Choroid plexus epithelial cell (primary cell): ENCODE measurements at regions not wholly inside any gene's neighbourhood (a gene's known extent, or its start where the extent isn't known, plus 50 kb on each side); places are given as distances from the start of the nearest gene placed in this dataset.

Experiments
- DNase-seq: peaks from one replicate; pipeline ENCODE4 v3.0.0-alpha.2; 2010; ENCODE audit warnings: low read depth
- H3K4me3 ChIP-seq: 2 replicates; pipeline ENCODE4 v1.5.1; 2011; ENCODE audit warnings: low read depth, mild to moderate bottlenecking, control low read depth, low read length, moderate library complexity
- TF ChIP-seq, protein P1 (sequence below): conservative IDR thresholded peaks from 2 replicates; pipeline ENCODE4 v1.5.1; 2011; ENCODE audit warnings: low read depth, mild to moderate bottlenecking, control low read depth, inconsistent platforms, low read length, moderate library complexity

DNA sequence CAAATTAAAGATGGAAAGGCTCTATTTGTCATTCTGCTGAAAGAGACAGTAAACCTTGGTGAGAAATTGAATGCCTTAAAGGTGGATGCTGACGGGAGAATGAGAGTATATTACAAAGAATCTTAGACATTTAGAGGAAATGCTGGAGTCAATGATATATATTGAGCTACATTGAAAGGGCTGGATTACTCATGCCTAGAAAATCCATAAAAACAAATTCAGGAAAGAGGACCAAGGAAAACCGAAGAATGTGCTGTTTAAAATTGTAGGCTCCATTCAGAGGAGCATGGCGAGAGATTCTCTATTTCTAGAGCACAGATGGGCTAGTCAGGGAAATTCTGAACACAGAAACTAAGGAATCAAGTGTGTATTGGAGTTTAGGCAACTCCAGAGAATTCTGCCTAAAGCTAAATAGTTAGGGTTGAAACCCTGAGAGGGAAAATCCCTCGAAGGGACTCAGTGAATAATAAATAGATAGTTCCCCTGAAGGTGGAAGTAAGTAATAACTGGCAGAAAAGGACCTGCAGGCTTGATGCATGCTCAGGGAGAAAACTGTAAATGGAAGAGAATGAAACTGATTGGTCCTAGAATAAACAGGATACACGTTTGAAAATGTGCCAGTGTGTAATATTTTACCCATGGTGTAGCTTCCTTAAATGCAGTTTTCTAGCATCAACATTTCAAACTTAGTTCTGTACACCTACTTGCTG lies 1532.4 kb upstream of the TENM3 start:
- no peak for DNase-seq
- TF ChIP-seq, protein P1, sequence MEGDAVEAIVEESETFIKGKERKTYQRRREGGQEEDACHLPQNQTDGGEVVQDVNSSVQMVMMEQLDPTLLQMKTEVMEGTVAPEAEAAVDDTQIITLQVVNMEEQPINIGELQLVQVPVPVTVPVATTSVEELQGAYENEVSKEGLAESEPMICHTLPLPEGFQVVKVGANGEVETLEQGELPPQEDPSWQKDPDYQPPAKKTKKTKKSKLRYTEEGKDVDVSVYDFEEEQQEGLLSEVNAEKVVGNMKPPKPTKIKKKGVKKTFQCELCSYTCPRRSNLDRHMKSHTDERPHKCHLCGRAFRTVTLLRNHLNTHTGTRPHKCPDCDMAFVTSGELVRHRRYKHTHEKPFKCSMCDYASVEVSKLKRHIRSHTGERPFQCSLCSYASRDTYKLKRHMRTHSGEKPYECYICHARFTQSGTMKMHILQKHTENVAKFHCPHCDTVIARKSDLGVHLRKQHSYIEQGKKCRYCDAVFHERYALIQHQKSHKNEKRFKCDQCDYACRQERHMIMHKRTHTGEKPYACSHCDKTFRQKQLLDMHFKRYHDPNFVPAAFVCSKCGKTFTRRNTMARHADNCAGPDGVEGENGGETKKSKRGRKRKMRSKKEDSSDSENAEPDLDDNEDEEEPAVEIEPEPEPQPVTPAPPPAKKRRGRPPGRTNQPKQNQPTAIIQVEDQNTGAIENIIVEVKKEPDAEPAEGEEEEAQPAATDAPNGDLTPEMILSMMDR: no peak

GRCh38 chr4:180717451-180718033 lies 1525.7 kb upstream of the TENM3 start:
- H3K4me3 ChIP-seq: no peak overlapping the region
- TF ChIP-seq, protein P1: no peak
- DNase-seq: peak; percentile 59

More for the DNA sequence above, 1532.4 kb upstream of the TENM3 start:
- H3K4me3 ChIP-seq: no peak overlapping the region

- TF ChIP-seq, protein P1: no peak
- no peak overlapping the region for H3K4me3 ChIP-seq
- DNase-seq: no peak
These were observed 1521.8 kb upstream of the TENM3 start for GRCh38 chr4:180721356-180721755.

DNA sequence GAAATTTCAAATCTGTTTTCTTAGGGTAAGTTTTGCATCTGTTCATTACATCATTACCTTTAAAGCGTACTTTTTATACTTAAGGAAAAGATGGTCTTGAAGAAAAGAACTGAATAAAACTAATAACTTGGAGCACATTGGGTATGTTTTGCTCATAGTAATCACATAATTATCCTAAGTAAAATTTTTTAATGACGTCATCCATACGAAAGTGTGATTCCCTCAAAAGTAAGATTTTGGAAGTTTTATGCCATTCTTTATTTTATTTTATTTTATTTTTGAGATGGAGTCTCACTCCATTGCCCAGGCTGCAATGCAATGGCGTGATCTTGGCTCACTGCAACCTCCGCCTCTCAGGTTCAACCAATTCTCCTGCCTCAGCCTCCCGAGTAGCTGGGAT lies 1516.6 kb upstream of the TENM3 start:
- DNase-seq: no peak
- TF ChIP-seq, protein P1: no peak
- H3K4me3 ChIP-seq: no peak overlapping the region

DNA sequence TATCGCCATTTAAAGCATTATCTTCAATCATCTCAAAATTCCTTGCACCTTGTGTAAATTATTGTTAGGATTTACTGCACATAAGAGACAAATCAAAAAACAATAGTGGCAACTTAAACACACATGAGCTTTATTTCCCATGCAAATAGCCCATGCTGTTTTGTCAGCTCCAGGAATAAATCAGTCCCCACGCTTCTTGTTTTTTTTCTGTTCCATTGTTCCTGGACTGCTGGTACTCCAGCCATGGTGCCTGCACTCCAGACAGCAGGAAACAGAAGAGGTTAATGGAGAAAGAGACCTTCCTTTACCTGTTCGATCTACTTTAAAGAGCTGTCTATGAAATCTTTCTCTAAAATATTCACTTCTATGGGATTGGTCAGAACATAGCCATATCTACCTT lies 1515.7 kb upstream of the TENM3 start:
- TF ChIP-seq, protein P1: no peak
- DNase-seq: no peak
- no peak overlapping the region for H3K4me3 ChIP-seq

DNA sequence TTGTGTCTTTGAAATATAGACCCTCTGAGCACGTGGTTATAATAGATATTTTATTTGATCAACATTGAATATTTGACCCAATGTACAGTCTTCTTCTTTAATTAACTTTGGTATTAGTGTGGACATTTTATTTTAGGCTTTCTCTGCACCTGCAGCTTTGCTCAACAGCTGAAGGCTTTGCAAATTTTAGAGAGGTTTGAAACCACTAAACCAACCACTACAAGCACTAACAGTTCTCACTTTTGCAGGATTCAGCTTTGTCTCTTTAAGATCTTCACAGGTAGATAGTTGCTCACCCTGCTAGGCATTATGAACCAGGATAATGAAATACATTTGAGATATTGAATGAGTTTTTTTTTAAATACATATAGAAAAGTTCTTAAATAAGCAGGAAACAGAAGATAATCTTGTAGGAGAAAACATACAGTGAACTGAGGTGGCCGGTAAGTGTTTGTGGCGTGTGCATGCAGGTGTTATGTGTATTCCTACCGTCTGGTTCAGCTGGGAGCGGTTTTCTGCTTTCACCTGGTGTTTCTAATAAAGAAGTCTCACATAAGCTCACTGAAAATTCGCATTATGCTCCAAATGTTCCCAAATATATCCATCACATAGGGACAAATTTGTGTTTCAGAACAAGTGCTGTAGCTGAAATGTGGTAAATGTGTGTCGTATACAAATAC lies 1508.3 kb upstream of the TENM3 start:
- no peak for DNase-seq
- H3K4me3 ChIP-seq: no peak overlapping the region
- TF ChIP-seq, protein P1: no peak
